ENCODE measurements at regions not wholly inside any gene's neighbourhood (a gene's known extent, or its start where the extent isn't known, plus 50 kb on each side); places are given as distances from the start of the nearest gene placed in this dataset.

- TF ChIP-seq POLR2A (IDR thresholded peaks at IDR 0.05) (no peak), CTCF (IDR thresholded peaks at IDR 0.05) (no peak), EP300 (IDR thresholded peaks at IDR 0.05) (no peak)
Observed at GRCh38 chr12:72746048-72746447, 473.9 kb downstream of the TRHDE start.
